ELF-1 (cell line): ENCODE measurements at regions not wholly inside any gene's neighbourhood (a gene's known extent, or its start where the extent isn't known, plus 50 kb on each side); places are given as distances from the start of the nearest gene placed in this dataset.

ENCODE experiments used
- DNase-seq: peaks from one replicate; pipeline ENCODE4 v3.0.0-alpha.2; 2016; ENCODE audit warnings: low read depth, low spot score

DNA sequence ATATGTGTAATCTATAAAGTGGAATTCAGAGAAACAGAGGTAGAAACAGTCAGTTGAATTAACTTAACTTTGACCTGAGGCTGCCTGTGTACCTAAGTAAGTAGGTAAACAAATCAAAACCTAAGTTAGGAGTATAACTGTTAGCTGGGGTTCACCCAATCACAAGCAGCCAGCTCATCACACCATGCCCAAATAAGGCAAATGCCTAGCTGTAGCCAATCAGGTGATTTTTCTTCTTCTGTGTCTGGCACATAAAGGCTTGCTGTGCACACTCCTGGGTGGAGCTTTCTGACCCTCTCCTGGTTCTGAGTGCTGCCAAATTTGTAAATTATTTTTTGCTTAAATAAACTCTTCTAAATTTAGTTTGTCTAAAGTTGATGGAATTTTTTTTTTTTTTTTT is 54.7 kb upstream of the TRIM39 start:
- no peak for DNase-seq

DNA sequence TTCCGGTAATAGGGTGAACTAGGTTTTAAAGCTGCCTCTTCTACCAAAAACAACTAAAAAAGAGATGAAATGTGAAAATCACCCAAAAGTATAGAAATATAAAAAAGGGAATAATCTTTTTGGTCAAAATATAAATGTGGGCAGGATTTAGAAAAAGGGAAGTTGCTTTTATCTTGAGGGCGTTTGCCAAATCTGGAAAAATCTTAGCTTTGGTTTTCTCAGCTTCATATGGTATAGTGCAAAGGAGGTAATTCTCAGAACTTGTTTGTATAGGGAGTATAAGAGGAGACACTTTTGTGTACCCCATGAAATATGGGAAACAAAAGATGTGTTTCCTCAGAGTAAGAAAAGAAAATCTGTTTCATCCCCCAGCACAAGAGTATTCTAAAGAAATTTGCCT is 54.2 kb upstream of the TRIM26 start:
- no peak for DNase-seq

DNA sequence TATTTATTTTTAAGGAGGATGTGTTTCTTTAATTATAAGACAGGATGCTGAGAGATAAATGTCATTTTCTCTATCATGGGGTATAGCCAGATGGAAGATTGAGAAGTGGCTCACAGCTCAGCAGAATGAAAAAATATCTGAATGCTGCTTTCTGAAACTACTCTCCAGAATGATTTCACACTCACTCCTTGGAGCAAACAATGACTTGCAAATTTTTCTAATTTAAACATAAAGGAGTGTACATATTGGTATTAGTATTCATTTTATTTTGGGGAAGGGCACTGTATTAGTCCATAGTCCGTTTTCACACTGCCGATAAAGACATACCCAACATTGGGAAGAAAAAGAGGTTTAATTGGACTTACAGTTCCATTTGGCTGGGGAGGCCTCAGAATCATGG is 52.4 kb upstream of the TRIM26 start:
- no peak for DNase-seq

DNA sequence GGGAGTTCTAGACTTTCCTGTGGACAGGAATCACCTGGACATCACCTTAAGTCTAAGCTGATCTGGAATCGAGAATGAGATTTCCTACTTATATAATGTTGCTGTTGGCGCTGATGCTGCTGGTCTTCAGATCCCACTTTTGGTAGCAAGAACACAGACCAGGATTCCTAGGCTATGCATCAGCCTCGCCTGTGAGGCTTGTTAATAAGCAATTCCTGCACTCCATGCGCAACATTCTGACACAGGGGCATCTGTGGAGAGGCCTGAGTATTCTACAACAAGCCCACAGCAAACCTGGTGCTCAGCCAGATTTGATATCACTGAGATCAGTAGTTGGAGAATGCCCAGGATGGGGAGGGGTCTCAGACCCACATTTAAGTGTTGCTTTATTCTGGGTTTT is 52.0 kb upstream of the TRIM26 start:
- no peak for DNase-seq

DNA sequence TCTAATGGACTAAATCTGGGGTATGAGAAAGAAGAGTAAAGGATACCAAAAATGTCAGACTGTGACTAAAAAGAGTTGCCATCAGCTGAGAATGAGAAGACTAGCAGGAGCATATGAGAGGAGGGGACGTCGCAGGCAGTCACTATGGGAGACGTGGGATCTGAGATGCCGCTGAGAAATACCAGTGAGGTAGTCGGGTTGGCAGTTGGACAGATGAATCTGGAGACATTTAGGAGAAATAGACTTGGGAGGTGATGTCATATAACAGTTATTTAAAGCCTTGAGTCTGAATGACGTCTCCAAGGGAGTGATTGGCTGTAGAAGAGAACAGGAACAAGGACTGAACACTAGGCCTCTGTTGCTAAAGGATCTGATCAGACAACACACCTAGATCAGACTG is 51.5 kb upstream of the TRIM26 start:
- no peak for DNase-seq

DNA sequence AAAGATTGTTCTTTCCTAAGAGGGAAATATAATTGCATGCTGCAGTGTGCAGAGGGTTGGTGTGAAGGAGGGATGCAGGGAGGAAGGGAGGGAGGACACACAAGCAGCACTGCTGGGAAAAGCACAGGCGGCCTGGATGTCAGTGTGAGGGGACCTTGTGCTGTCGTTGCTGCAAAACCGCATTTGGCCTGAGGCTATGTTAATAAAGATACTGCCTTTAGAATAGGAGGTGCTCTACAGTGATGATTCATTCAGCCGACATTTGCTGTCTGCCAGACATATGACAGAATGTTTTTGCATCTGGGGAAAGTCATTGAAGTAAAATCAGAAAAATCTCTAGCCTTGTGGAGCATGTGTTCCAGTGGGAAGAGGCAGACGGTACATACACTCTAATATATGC is 50.5 kb upstream of the TRIM26 start:
- peak; percentile 34 for DNase-seq
